Breast epithelium (tissue), 4 donors: ENCODE measurements at regions not wholly inside any gene's neighbourhood (a gene's known extent, or its start where the extent isn't known, plus 50 kb on each side); places are given as distances from the start of the nearest gene placed in this dataset.

Experiments
- DNase-seq, 2 donors: peaks; one replicate each; pipeline ENCODE4 v3.0.0-alpha.2; 2019; ENCODE audit warnings: low spot score in 2 of 2
- H3K27ac ChIP-seq, 2 donors: fragments of 200-600 bp; sonication (generic) in 1 of 2; one replicate each; pipeline ENCODE4 v1.5.1; 2016 to 2019; ENCODE audit warnings: mild to moderate bottlenecking in 1 of 2
- H3K27me3 ChIP-seq, 2 donors: fragments of 200-600 bp; sonication (generic) in 1 of 2; one replicate each; pipeline versions ENCODE4 v1.5.1 to v1.6.0; 2017 to 2019; ENCODE audit warnings: control low read depth in 1 of 2, mild to moderate bottlenecking in 1 of 2
- H3K36me3 ChIP-seq: fragments of 200-600 bp; one replicate; pipeline ENCODE4 v1.5.1; 2019
- H3K4me1 ChIP-seq, 2 donors: fragments of 200-600 bp; sonication (generic); one replicate each; pipeline ENCODE4 v1.5.1; 2016 to 2019; ENCODE audit warnings: control low read depth in 1 of 2
- H3K4me3 ChIP-seq, 3 donors: fragments of 200-600 bp; sonication (generic); 1 replicate in 2 of 3; 2 replicates in 1 of 3; pipeline ENCODE4 v1.5.1; 2016 to 2019; ENCODE audit warnings: mild to moderate bottlenecking in 3 of 3, moderate library complexity in 2 of 3
- H3K9me3 ChIP-seq, 2 donors: fragments of 200-600 bp; sonication (generic) in 1 of 2; one replicate each; pipeline ENCODE4 v1.5.1; 2016 to 2019; ENCODE audit warnings: control low read depth in 1 of 2
- CTCF ChIP-seq, 3 donors: fragments of 450-650 bp; IDR thresholded peaks; one replicate each; pipeline ENCODE4 v1.5.1; 2016 to 2017; ENCODE audit warnings: antibody characterized with exemption in 3 of 3, mild to moderate bottlenecking in 3 of 3, moderate library complexity in 3 of 3
- POLR2A ChIP-seq: fragments of 450-650 bp; IDR thresholded peaks from one replicate; pipeline ENCODE4 v1.6.1; 2016; ENCODE audit warnings: antibody characterized with exemption, mild to moderate bottlenecking, moderate library complexity
- POLR2AphosphoS5 ChIP-seq, 3 donors: sonication (generic); formaldehyde crosslinking; IDR thresholded peaks; one replicate each; pipeline ENCODE4 v1.6.1; 2017; ENCODE audit warnings: antibody characterized with exemption in 3 of 3
- intact Hi-C: fragments of 100-400 bp; cut with DNase I; formaldehyde crosslinking; loops from one replicate; pipeline ENCODE4 v1.15.1; 2023; ENCODE audit warnings: low total_unique reads

- Histone ChIP-seq H3K4me1 (no peaks in the 10 kb centered on the region), H3K27me3 (peaks cover 0 to 28% of the 10 kb centered on the region in 2 donors), H3K9me3 (no peaks in the 10 kb centered on the region), H3K27ac (no peak overlapping the region), H3K4me3 (no peak overlapping the region), H3K36me3 (no peaks in the 10 kb centered on the region)
- no peak for DNase-seq
- intact Hi-C loops = no loop called here
- no peak for TF ChIP-seq POLR2A
- no peak for TF ChIP-seq POLR2AphosphoS5 (IDR thresholded peaks at IDR 0.05)
- no peak for TF ChIP-seq CTCF (IDR thresholded peaks at IDR 0.05)
Observed at GRCh38 chr3:13207578-13207922, 134.3 kb upstream of the IQSEC1 start.

DNA sequence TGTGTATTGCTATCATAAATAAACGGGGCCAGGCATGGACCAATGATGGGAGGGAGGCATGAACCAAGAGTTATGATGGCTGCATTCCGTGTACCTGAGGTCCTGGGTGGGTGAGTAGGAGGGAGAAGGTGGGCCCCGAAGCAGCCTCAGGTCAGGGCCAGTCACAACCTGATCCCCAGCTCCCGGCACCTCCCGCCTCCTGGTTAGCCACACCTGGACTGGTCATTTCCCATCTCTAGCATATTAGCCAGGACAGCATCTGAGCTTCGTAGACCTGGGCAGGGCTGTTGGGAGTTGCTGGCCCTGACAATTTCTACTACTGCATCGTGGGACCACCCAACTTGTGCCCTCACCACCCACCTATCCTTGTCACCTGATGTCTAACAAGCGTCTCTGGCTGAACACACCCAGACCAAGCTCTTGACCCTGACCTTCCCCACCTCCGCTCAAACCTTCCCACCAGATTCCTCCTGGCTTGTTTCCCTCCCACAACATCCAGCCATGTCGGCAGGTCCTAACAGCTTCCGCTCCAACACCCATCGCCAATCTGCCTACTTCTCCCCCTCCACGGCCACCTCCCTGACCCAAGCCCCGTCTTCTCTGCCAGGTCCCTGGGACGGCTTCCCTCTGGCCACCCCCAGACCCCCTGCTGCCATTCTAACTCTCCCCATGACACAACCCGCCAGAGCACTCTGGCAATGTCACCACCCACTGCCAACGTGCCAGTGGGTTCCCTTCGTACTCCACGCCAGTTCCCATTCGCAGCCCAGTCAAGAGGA is 133.8 kb upstream of the IQSEC1 start:
- Histone ChIP-seq H3K27me3 (peaks cover 0 to 28% of the 10 kb centered on the region in 2 donors), H3K36me3 (no peaks in the 10 kb centered on the region), H3K27ac (no peak overlapping the region), H3K4me1 (no peaks in the 10 kb centered on the region), H3K4me3 (no peak overlapping the region), H3K9me3 (no peaks in the 10 kb centered on the region)
- TF ChIP-seq POLR2AphosphoS5 (IDR thresholded peaks at IDR 0.05) (no peak), POLR2A (no peak), CTCF (IDR thresholded peaks at IDR 0.05) (no peak)
- intact Hi-C loops = no loop called here
- peak in 1 of 2 donors; percentile 42 for DNase-seq

GRCh38 chr3:13205567-13206143 is 132.4 kb upstream of the IQSEC1 start:
- Histone ChIP-seq H3K27me3 (peaks cover 0 to 28% of the 10 kb centered on the region in 2 donors), H3K4me3 (no peak overlapping the region), H3K4me1 (no peaks in the 10 kb centered on the region), H3K27ac (no peak overlapping the region), H3K9me3 (no peaks in the 10 kb centered on the region), H3K36me3 (no peaks in the 10 kb centered on the region)
- peak in 1 of 2 donors; percentile 30 for DNase-seq
- intact Hi-C loops = no loop called here
- no peak for TF ChIP-seq CTCF (IDR thresholded peaks at IDR 0.05)

DNA sequence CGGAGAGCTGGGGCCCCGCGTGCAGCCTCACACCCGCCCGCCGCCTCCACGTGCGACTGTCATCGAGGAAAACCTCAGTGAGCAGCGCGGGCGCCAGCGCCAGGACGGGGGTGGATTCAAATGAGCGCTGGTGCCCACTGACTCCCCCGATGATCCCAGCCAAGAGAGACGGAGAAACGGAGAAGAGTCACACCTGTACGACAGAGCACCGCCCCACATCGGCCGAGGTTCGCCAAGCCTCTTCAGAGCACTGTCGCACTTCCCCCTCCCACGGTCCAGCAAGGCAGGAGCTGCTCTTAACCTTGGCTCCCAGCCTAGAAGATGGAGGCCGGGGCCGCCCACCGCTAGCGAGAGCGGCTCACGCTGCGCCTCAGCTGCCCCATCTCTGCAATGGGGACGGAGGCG is 130.9 kb upstream of the IQSEC1 start:
- DNase-seq = peak in 1 of 2 donors; percentile 45
- Histone ChIP-seq H3K4me1 (no peaks in the 10 kb centered on the region), H3K36me3 (no peaks in the 10 kb centered on the region), H3K4me3 (peak overlapping the region in 2 of 3 donors; percentile 13 to 33), H3K27ac (no peak overlapping the region), H3K27me3 (peaks cover 0 to 28% of the 10 kb centered on the region in 2 donors), H3K9me3 (no peaks in the 10 kb centered on the region)
- no peak for TF ChIP-seq POLR2A
- intact Hi-C loops = no loop called here

- Histone ChIP-seq H3K36me3 (no peaks in the 10 kb centered on the region), H3K4me3 (no peak overlapping the region), H3K27ac (no peak overlapping the region), H3K9me3 (no peaks in the 10 kb centered on the region), H3K27me3 (peaks cover 0 to 28% of the 10 kb centered on the region in 2 donors), H3K4me1 (no peaks in the 10 kb centered on the region)
- intact Hi-C loops = no loop called here
- DNase-seq = peak in 1 of 2 donors; percentile 40
- TF ChIP-seq POLR2A = no peak
- TF ChIP-seq POLR2AphosphoS5 (IDR thresholded peaks at IDR 0.05) = no peak
- no peak for TF ChIP-seq CTCF (IDR thresholded peaks at IDR 0.05)
Observed at GRCh38 chr3:13203398-13204176, 130.4 kb upstream of the IQSEC1 start.
